Choroid plexus epithelial cell (primary cell): ENCODE measurements at regions not wholly inside any gene's neighbourhood (a gene's known extent, or its start where the extent isn't known, plus 50 kb on each side); places are given as distances from the start of the nearest gene placed in this dataset.
A peak's percentile ranks its signal among the peaks of the same experiment; 100 is the strongest.
"Not testable (repeated sequence)": the region's sequence is repeated elsewhere in the genome, so short reads cannot be mapped to it uniquely, and the experiment has no call there.

Source experiments
- DNase-seq: peaks from one replicate; pipeline ENCODE4 v3.0.0-alpha.2; 2010; ENCODE audit warnings: low read depth
- H3K4me3 ChIP-seq: 2 replicates; pipeline ENCODE4 v1.5.1; 2011; ENCODE audit warnings: low read depth, mild to moderate bottlenecking, control low read depth, low read length, moderate library complexity
- CTCF ChIP-seq: conservative IDR thresholded peaks from 2 replicates; pipeline ENCODE4 v1.5.1; 2011; ENCODE audit warnings: low read depth, mild to moderate bottlenecking, control low read depth, inconsistent platforms, low read length, moderate library complexity

- no peak for TF ChIP-seq CTCF
- no peak for DNase-seq
Measured at GRCh38 chr9:80755586-80755985, 933.8 kb downstream of the TLE1 start.

GRCh38 chr9:80747056-80747455 is 942.3 kb downstream of the TLE1 start:
- not testable (repeated sequence) for DNase-seq, H3K4me3 ChIP-seq

More at GRCh38 chr9:80755586-80755985, 933.8 kb downstream of the TLE1 start:
- H3K4me3 ChIP-seq: no peak overlapping the region

DNA sequence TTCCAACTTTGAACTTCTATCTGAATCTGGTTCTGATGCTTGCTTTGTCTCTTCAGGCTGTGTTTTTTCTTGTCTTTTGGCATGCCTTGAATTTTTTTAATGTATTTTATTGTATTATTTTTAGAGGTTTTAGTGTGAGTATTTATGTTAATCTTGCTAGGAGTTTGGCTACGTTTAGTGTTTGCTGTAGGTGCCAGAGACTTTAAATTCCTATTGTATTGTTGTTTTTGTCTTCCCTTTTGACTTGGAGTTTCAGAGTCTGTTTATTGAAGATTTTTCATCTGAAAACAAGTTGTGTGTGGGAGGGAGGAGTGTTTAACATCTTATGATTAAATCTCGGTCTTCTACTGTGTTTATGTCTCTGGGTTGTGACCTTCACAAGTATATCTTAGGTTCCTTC is 956.8 kb downstream of the TLE1 start:
- TF ChIP-seq CTCF: no peak
- H3K4me3 ChIP-seq: no peak overlapping the region
- DNase-seq: no peak

DNA sequence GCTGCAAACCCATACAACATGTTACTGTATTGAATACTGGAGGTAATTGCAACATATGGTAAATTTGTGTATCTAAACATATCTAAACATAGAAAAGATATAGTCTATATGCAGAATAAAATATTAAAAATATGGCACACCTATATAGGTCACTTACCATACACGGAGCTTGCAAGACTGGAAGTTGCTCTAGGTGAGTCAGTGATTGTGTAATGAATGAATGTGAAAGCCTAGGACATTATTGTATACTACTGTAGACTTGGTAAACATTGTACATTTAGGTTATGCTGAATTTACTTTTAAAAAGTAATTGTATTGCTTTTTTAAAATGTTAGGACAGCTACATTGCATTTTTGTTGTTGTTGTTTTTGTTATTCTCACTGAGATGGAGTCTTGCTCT is 968.8 kb downstream of the TLE1 start:
- DNase-seq: no peak
- no peak overlapping the region for H3K4me3 ChIP-seq
- no peak for TF ChIP-seq CTCF

- TF ChIP-seq CTCF: no peak
- peak; percentile 40 for DNase-seq
- no peak overlapping the region for H3K4me3 ChIP-seq
Measured at GRCh38 chr9:80707120-80707519, 982.2 kb downstream of the TLE1 start.

DNA sequence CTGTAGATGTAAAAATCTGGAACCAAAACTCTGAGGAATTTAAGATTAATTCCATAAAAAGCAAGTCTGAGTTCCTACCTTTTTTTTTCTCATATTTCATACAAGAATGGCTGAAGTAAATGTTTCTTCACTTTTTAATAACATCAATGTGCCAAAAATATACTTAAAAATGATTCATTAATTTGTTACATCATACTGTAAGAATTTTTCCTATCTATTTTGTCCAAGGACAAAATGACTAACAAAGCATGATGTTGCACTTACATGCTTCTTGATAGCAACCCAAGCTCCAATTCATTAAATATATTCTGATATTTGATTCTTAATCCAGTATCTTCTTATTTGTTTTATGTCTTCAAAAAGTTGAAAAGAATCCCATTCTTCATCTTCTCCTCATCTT is 988.3 kb downstream of the TLE1 start:
- peak; percentile 9 for DNase-seq
- no peak for TF ChIP-seq CTCF
- H3K4me3 ChIP-seq: no peak overlapping the region

DNA sequence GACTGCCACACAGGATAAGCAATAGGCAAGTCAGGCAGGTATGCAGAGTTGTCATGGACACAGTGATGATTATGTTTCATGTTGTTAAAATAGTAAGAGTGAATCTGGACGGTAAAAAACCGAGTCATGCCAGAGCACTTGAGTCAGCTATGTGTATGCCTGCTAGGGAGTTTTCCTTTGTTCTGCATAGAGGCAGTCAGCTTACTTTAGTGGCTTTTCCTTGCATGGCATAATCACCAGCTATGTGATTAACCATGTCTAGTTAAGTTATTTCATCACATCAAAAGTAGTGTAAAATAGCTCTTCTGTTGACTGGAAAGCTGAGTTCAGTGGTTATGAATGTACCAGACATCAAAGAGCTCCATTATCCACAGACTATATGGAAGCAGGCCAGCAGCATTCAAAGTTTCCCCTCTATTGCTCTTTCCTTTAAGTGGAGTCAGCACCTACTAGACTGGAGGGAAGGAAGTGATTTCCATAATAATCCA is 989.8 kb downstream of the TLE1 start:
- peak; percentile 76 for DNase-seq
- H3K4me3 ChIP-seq: no peak overlapping the region
- TF ChIP-seq CTCF: no peak

GRCh38 chr9:80698725-80699410 is 990.5 kb downstream of the TLE1 start:
- no peak overlapping the region for H3K4me3 ChIP-seq
- no peak for TF ChIP-seq CTCF

More at GRCh38 chr9:80698725-80699410, 990.5 kb downstream of the TLE1 start:
- peak; percentile 2 for DNase-seq
